ENCODE measurements at regions not wholly inside any gene's neighbourhood (a gene's known extent, or its start where the extent isn't known, plus 50 kb on each side); places are given as distances from the start of the nearest gene placed in this dataset.

- no peak for DNase-seq (ENCODE audit: low spot score)
- H3K36me3 ChIP-seq (ENCODE audit: insufficient read depth, low read length, poor library complexity, severe bottlenecking) = no peaks in the 10 kb centered on the region
- peaks cover 2% of the 10 kb centered on the region for H3K27me3 ChIP-seq (replicated peaks; ENCODE audit: insufficient read depth, low read depth, low read length, poor library complexity)
- H3K9me3 ChIP-seq (ENCODE audit: low read depth, low read length, poor library complexity, severe bottlenecking) = no peaks in the 10 kb centered on the region
- H3K4me3 ChIP-seq (ENCODE audit: low read depth, low read length, poor library complexity, severe bottlenecking) = no peak overlapping the region
- ChIA-PET POLR2A (ENCODE audit: low non-redundant PET) (no interaction called here), CTCF (no interaction called here)
- BruUV-seq (replicated peaks) = no TSS peak
- H3K4me1 ChIP-seq (ENCODE audit: insufficient read depth, low read length, poor library complexity, severe bottlenecking) = no peaks in the 10 kb centered on the region
- TF ChIP-seq EZH2 (IDR thresholded peaks at IDR 0.05; ENCODE audit: borderline replicate concordance, low read depth, low read length, poor library complexity, severe bottlenecking) (no peak), CTCF (conservative IDR thresholded peaks at IDR 0.05; ENCODE audit: low read depth, low read length) (no peak)
- H3K27ac ChIP-seq (ENCODE audit: low read depth, low read length, poor library complexity, severe bottlenecking) = no peak overlapping the region
- intact Hi-C loops (cut with micrococcal nuclease; ENCODE audit: unreplicated experiment) = no loop called here
Measured at GRCh38 chrX:117522725-117523700, 593.6 kb downstream of the KLHL13 start.

- intact Hi-C loops (cut with micrococcal nuclease; ENCODE audit: unreplicated experiment) = no loop called here
- Histone ChIP-seq H3K4me3 (ENCODE audit: low read depth, low read length, poor library complexity, severe bottlenecking) (no peak overlapping the region), H3K27ac (ENCODE audit: low read depth, low read length, poor library complexity, severe bottlenecking) (no peak overlapping the region), H3K36me3 (ENCODE audit: insufficient read depth, low read length, poor library complexity, severe bottlenecking) (no peaks in the 10 kb centered on the region), H3K4me1 (ENCODE audit: insufficient read depth, low read length, poor library complexity, severe bottlenecking) (no peaks in the 10 kb centered on the region), H3K9me3 (ENCODE audit: low read depth, low read length, poor library complexity, severe bottlenecking) (no peaks in the 10 kb centered on the region), H3K27me3 (replicated peaks; ENCODE audit: insufficient read depth, low read depth, low read length, poor library complexity) (no peaks in the 10 kb centered on the region)
- TF ChIP-seq CTCF (conservative IDR thresholded peaks at IDR 0.05; ENCODE audit: low read depth, low read length) (no peak), EZH2 (IDR thresholded peaks at IDR 0.05; ENCODE audit: borderline replicate concordance, low read depth, low read length, poor library complexity, severe bottlenecking) (no peak)
- POLR2A ChIA-PET (ENCODE audit: low non-redundant PET) = no interaction called here
- CTCF ChIA-PET = no interaction called here
- BruUV-seq (replicated peaks) = no TSS peak
- no peak for DNase-seq (ENCODE audit: low spot score)
Measured at GRCh38 chrX:117517994-117518393, 598.6 kb downstream of the KLHL13 start.

- POLR2A ChIA-PET (ENCODE audit: low non-redundant PET) = no interaction called here
- Histone ChIP-seq H3K36me3 (ENCODE audit: insufficient read depth, low read length, poor library complexity, severe bottlenecking) (no peaks in the 10 kb centered on the region), H3K27me3 (replicated peaks; ENCODE audit: insufficient read depth, low read depth, low read length, poor library complexity) (no peaks in the 10 kb centered on the region), H3K9me3 (ENCODE audit: low read depth, low read length, poor library complexity, severe bottlenecking) (no peaks in the 10 kb centered on the region), H3K27ac (ENCODE audit: low read depth, low read length, poor library complexity, severe bottlenecking) (no peak overlapping the region), H3K4me1 (ENCODE audit: insufficient read depth, low read length, poor library complexity, severe bottlenecking) (no peaks in the 10 kb centered on the region), H3K4me3 (ENCODE audit: low read depth, low read length, poor library complexity, severe bottlenecking) (no peak overlapping the region)
- BruUV-seq (replicated peaks) = no TSS peak
- DNase-seq (ENCODE audit: low spot score) = no peak
- CTCF ChIA-PET = no interaction called here
- intact Hi-C loops (cut with micrococcal nuclease; ENCODE audit: unreplicated experiment) = no loop called here
- TF ChIP-seq CTCF (conservative IDR thresholded peaks at IDR 0.05; ENCODE audit: low read depth, low read length) (no peak), EZH2 (IDR thresholded peaks at IDR 0.05; ENCODE audit: borderline replicate concordance, low read depth, low read length, poor library complexity, severe bottlenecking) (no peak)
Measured at GRCh38 chrX:117511379-117511778, 605.2 kb downstream of the KLHL13 start.

Measured in A673 (cell line).